Stimulated activated CD8-positive, alpha-beta memory T cell treated with anti-CD3 and anti-CD28 coated beads, Interleukin-12 subunit alpha, Interleukin-12 subunit beta, amount 100 ng/mL, for 1 hour (primary cell): ENCODE measurements at regions not wholly inside any gene's neighbourhood (a gene's known extent, or its start where the extent isn't known, plus 50 kb on each side); places are given as distances from the start of the nearest gene placed in this dataset.

Experiments used
- DNase-seq: peaks from one replicate; pipeline ENCODE4 v3.0.0-alpha.2; 2020; ENCODE audit warnings: low read depth

DNA sequence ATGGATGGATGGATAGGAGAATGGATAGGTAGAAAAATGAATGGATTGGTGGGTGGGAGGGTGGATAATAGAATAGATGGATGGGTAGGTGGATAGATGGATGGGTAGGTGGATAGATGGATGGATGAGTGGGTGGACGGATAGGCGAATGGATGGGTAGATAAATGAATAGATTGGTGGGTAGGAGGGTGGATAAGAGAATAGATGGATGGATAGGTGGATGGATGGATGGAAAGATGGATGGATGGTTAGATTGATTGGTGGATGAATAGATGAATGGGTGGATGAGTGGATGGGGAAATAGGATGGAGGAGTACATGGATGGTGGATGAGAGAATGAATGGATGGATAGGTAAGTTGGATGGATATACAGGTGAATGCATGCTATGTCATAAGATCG lies 110.5 kb downstream of the CEBPB start:
- DNase-seq: no peak

DNA sequence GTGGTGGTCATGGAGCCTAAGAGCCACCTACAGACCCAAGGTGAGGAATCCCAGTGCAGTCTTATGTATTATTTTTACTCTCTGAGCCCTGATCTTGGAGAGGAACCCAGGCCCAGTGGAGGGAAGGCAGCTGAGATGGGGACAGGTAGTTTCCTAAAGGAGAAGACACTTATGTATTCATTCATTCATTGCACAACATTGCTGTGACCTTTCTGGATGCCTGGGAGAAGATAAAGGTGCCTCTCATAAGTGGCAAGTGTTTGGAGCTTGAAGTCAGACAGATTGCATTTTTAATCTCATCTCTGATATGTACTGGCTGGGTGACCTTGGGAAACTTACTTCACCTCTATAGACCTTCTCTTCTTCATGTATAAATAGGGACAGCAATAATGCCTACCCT lies 111.1 kb downstream of the CEBPB start:
- DNase-seq: no peak

DNA sequence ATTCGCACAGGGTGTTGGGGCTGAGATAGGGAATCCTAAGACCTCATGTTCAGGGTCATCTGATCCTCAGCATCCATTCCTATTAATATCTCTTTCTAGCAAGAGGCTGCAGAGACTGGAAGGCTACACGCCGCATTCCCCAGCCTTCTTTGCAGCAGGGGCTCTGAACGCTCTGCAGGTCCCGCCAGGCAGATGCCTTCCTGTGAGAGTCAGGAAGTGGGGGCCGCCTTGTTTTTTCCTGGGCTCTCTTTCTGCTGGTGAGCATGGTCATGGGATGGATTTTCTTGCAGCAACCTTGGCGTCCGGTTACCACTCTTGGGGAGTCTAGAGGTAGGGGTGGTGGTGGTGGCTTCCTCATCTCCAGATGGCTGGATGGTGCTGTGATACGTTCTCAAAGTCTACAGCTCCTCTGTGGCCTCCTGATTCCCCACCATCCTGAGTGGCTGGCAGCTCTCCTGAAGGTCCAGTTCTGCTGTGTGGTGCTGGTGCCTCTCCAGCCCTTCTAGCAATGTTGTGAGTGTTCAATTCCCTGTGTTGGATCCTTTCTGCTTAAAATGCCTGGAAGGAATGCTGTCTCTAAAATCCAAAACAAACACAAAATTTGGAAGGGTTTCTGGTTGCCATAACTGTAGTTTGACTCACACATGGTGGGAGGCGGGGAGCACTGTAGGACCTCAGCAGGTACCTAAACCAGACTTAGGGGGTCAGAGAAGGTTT lies 111.9 kb downstream of the CEBPB start:
- DNase-seq: no peak

DNA sequence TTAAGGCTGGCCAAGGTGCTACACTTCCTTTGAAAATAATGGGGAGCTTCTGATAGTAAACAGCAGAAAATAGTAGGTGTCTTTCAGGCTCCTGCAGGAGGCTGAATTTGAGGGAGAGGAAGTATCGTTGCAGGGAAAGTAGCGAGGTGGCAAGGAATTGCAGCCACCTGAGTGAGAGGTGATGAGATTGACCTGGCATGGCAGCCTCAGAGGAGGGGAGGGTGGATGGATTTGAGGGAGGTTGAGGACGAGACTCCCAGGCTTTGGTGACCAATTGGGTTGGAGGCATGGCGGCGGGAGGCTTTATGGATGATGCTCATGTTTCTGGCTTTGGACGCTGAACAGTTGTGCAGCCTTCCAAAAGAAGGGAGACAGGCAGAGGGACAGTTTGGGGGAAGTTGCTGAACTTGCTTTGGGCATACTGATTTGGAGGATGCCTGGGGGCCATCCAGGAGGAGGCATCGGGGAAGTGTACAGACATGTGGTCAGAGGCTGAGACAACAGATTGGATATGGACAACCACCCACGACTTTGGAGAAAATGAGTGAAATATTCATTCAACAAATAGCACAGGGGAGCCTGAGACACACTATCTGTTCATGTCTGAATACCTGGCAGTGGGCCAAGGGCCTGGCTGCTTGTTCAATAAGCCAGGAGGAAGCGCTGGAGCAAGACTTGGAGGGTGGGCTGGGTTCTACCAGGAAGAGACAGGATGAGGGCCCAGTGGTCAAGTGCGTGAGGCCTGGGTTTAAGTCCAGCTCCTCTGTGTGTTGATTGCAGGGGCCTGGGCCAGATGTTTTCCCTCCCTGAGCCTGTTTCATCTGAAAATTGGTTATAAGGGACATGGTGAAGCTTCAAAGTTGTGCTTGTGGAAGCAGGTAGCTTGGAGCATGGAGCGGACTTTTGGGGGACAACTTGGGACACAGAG lies 113.2 kb downstream of the CEBPB start:
- DNase-seq: no peak

DNA sequence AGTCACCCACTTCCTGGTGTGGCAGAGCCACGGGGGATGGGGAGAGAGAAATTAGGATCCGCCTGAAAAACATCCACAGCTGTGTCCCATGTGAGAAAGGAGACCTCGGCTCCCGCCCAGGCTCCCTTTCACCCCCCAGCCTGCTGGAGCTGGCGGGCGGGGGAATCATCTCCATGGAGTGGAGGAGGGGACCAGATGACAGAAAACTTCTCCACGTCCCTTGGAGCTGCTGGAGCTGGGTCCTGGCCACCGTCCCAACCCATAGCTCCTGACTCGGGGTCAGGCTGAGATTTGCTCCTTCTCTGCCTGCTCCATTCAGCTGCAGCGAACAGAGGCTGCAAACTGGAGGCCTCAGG lies 113.8 kb downstream of the CEBPB start:
- no peak for DNase-seq

DNA sequence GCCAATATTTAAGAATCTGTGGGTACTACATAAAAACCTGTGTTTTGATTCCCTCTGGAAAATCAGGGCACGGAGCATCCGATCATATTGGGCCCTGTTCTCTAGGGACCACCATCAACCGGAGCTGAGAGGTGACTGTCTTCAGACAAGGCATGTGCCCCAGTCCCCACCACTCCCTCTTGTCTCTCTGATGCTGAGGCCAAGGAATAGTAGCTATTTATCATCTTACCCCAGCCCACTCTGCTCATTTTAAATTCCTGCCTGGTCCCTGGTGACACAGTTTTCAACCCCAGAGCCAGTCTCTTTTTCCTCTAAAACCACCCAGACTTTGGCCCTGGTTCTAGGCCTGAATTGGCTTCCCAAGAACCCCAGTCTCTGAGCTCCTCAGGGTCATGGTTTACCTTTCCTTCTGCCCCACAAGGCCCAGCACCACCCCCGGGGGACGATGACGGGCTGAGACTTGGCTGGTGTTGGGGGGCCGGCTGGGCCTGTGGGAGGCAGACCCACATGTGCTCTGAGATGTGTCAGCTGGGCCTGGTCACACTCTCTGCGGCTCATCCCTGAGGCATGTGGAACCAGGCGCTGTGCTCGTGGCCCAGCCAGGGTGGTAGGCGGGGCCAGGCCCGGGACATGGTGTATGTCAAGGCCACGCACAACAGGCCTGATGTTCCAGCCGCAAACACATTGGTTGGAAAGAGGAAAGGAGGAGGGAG lies 114.4 kb downstream of the CEBPB start:
- DNase-seq: no peak

DNA sequence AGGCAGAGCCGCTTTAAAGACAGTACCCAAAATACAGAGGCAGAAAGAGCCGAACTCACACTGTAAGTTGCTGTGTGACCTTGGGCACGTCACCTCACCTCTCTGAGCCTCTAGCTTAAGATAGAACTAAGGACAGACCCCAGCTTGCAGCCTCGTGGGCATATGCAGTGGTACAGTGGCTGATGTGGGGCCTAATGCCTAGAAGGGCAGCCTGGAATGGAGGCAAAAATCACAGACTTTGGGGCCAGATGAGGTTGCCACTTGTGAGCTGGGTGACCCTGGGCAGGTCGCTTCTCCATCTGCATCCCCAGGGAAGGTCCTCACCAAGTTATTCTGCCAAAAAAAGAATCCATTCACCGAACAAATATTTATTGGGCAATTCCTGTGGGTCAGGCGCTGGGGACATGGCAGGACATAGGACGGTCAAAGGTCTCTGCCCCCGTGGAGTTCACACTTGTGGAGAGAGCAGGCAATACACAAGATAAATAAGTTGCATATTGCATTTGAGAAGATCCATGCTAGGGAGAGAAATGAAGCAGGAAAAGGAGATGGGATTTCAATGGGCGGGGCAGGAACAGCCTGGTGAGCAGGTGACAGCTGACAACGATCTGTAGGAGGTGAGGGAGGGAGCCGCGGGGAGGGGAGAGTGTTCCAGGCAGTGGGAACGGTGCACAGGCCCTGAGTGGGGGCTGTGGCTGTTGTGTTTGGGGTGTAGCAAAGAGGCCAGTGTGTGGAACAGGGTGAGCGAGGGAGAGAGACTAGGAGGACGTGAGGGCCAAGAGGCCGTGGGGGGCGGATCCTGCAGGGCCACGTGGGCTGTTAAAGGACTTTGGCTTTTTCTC lies 115.2 kb downstream of the CEBPB start:
- no peak for DNase-seq

DNA sequence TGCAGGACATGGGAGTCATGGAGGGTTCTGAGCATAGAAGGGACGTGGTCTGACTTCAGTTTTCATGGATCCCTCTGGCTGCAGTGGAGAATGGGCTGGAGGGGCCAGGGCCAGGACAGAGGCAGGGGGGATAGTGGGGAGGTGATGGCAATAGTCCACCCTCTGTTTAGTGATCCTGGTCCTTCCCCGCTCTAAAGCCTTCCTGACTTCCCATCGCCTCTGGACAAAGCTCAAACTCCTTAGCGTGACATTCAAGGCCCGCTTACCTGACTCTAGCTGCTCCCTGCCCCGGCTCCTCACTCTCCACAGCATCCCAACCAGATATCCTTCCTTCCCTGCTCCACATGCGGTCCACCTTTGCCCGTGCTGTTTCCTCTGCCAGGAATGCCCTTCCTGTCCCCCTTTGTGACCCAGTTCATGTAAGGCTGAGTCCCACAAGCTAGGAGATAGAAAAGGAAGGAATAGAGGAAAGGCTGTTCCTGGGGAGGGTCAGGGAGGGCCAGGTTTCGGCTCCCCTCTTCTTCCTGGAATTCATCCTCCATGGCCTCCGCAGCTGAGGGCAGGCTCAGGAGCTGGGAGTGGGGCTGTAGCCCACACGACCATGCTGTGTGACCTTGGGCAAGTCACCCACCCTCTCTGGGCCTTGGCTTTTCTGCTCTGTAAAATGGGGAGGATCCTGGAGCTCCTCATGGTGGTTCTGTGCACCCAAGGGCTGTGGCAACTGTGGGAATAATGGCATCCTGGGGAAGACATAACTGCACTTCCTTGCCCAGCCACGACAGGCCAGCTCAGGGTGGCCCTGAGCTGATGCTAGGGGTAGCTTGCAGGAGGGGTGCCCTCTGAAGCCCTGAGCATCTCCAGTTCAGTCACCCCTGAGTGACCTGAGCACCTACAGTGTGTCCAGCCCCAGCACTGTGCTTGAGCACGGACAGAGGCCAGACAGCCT lies 116.1 kb downstream of the CEBPB start:
- no peak for DNase-seq

DNA sequence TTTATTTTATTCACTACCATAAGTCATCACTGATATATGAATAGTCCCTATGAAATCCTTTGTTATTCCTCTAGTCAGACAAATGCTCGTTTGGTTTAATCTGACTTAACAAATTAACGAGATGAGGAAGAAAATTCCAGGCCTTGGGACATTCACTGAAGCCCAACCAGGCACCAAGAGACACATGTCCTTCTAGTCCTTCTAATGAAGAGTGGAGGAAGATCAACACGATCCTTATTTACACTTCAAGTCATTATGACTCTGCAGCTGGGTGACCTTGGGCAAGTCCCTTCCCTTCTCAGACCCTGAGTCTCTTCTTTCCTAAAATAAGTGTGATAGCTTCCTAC lies 117.5 kb downstream of the CEBPB start:
- no peak for DNase-seq

DNA sequence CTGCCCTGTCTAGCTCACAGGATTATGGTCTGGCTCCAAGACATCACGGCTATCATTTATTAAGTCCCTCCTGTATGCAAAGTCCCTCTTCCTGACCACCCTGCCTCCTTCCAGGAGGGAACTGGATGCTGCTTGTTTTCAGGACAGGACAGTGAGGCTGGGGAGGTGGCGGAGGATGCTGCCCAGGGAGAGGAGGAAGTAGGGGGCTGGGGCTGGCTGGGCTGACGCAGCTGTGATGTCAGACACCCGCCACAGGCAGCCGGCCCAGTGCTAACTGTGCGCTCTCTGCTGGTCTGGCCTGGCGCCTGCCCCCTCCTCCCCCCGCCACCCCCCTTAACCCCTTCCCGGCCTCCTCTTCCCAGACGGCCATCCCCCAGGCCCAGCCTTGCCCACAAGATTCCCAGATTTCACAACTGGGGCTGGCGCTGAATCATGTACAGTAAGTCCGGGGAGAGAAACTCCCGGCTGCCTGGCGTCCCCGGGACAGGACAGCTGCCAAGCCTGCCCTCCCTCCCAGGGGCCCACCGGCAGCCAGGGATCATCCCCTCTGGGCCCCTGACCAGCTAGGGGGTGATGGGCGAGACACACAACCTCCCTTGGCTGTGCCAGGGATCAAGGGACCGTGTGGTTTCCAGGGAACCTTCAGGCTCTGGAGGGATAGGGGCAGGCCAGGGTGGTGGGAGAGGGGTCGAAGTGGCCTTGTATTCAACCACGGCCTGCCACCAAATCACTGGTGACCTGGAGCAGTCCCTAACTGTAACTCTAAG lies 118.1 kb downstream of the CEBPB start:
- DNase-seq: no peak

DNA sequence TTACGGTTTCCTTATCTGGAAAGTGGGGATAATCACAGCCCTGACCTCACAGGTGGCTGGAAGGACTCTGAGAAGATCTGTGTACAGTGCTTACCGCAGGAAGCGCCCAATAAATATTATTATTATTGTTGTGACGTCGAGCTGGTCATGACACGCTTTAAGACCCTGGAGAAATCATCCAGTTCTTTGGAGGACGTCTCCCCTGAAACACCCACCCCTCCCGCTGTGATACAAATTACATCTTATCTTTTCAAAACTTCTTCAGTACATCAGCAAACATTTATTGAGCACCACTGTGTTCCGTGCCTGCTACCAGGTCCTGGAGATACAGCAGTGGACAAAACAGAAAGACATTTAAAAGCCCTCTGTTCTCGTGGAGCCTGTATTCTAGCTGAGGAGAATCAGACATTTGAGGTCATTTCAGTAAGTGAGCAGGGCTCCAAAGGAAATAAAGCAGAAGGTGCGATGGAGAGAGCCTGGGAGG lies 118.7 kb downstream of the CEBPB start:
- no peak for DNase-seq

DNA sequence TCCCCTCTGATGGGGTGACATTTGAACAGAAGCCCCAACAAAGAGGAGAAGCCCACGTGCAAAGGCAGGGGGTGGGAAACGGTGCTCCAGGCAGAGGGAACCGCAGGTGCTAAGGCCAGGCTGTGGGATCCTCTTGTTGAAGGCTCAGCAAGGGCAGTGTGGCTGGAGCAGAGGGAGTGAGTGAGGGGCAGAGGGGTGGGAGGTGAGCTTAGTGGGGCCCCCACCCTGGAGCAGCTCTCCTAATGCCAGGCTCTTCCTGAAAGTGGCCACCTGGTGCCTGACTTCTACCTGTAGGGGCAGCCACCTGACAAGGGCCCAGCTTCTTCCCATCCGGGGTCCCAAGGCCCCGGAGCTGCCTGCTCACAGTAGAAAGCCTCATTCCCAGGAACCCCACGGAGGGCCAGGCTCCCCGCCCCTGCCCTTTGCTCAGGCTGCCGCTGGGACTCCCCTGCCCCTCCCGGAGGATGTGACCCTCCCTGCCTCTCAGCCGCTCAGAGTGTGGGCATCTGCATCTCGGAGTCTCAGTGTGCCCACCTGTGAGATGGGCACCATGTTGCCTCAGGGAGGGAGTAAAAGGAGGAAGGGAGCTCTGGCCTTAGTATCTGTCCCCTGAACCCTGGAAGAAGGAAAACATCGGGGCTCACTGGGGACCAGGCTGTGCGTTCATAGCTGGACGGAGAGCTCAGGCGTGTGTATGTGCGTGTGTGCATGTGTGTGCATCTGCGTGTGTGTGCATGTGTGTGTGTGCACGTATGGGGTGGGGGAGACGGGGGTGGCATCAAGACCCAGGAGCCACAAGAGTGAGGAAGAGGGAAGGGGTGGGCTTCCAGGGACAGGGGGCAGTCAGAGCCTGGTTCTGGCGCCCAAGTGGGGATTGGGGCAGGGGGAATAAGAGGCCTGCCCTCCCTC lies 119.4 kb downstream of the CEBPB start:
- no peak for DNase-seq

DNA sequence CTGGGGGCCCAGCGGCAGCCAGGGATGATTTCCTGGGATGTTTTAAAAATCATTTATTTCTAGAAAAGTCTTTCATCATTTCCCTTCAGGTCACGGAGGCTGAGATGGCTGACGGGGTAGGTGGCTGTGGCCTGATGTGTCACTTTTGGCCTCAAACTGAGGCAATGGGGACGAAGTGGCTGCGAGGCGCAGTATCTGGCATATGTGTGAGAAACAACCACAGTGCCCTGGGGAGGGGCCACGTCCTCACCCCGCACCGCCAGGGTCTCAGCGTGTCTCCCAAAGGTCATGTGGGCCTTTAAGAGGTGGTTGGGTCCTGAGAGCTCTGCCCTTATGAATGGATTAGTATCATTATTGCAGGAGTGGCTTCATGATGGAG lies 120.0 kb downstream of the CEBPB start:
- DNase-seq: no peak

DNA sequence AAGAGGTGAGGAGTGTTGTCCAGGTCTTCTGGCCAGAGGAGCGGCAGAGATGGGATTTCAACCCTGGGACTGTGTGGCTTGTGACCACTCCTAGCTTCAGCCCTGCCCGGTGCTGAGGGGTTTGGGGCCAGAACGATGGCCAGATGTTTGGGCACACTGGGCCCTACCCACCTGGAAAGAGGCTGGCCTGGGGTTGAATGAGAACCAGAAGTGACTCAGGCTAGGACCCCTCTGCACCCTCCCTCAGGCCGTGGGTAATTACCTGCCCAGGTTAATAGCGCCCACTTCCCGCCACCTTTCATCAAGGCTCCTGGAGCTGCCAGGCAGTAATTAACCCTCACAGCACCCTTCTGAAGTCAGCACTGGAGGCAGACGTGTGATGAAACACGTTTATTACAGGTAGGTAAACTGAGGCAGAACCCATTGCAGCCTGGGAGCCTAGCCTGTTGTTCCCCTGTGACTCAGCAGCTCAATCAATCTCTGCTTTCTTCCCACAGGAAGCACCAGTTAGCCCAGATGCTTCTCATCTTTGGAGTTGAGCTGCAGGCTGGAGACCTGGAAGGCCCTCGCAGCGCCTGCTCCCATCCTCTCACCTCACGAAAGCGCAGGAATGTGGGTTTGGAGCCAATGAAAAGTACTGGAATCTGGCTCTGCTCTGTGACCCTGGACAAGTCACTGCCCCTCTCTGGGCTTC lies 120.8 kb downstream of the CEBPB start:
- no peak for DNase-seq

DNA sequence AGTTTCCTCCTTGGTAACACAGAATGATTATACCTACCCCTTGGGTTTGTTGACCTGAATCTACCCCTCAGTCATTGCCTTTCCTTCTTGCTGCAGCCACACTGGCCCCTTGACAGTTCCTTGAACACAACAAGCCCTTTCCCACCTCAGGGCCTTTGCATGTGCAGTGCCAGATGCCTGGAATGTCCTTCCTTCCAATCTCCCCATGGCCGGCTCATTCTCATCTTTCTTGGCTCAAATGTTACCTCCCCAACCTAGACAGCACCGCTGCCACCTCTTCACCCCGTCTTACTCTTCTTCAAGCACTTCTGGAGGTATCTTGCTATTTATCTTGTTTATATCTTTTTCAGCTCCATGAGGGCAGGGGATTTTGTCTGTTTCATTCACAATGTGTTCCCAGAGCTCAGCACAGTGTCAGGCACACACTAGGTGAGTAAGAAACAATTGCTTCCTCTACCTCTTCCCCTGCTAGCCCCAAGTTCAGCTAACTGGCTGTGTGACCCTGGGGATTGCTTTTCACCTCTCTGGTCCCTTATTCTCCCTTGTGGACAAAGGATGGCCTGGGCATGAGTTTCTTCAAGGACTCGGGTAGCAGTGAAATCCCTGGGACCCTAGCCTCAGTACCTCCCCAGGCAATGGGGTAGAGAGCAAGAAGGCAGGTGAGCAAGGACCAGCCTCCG lies 121.5 kb downstream of the CEBPB start:
- no peak for DNase-seq

DNA sequence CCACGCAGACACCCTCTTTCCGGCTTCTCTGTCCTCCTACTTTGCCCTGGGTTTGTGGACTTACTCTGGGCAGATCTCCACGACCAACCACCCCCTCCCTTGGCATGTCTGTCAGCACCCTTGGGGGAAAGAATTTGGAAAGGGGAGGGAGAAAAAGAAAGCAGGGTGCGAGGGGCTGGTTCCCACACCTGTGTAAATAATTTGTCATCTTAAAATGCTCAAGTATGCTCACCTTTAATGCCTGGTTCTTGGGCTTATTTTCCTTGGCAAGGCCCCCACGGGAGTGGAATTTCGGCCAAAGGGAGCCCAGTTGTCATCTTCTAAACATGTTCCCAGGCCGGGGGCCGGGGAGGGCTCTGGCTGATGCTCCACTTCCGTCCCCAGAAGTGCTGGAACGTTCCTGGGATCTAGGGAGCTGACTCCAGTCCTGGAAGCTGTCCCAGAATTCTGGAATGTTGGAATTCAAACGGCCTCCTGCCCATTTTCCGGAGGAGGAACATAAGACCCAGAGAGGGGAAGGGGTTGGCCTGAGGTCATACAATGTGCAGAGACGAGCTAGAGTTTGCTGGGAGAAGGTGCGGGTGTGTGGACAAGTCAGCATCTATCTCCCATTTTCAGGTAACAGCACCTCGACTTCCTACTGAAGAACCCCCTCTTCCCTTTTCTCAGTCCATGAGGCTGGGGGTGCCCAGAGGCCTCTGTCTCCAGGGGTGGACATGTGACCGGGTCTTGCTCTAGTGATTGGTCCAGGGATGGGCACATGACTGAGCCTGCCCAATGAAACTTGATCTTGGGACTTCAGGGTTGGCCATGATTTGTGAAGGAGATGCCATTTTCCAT lies 122.3 kb downstream of the CEBPB start:
- no peak for DNase-seq

DNA sequence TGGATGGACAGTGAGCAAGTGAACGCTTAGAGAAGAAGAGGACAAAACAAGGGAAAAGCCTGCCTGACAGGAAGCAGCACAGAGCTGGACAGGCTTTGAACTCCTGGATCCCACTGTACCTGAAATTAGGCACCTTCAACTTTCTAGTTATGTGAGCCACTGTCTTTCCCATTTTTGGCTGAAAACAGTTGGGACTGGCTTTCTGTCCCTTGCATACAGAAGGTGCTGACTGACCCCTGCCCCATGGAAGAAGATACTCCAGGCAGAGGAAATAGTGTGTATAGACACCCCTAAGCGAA lies 122.8 kb downstream of the CEBPB start:
- no peak for DNase-seq
